Middle frontal gyrus (tissue), 1 donor: ENCODE measurements at regions not wholly inside any gene's neighbourhood (a gene's known extent, or its start where the extent isn't known, plus 50 kb on each side); places are given as distances from the start of the nearest gene placed in this dataset.

Source experiments
- DNase-seq: peaks from one replicate; pipeline ENCODE4 v3.0.0-alpha.2; 2015; ENCODE audit warnings: low spot score; ENCODE audit errors: extremely low spot score

- peak; percentile 44 for DNase-seq
Measured at GRCh38 chr22:48223488-48224190, 1461.2 kb downstream of the TBC1D22A start.

DNA sequence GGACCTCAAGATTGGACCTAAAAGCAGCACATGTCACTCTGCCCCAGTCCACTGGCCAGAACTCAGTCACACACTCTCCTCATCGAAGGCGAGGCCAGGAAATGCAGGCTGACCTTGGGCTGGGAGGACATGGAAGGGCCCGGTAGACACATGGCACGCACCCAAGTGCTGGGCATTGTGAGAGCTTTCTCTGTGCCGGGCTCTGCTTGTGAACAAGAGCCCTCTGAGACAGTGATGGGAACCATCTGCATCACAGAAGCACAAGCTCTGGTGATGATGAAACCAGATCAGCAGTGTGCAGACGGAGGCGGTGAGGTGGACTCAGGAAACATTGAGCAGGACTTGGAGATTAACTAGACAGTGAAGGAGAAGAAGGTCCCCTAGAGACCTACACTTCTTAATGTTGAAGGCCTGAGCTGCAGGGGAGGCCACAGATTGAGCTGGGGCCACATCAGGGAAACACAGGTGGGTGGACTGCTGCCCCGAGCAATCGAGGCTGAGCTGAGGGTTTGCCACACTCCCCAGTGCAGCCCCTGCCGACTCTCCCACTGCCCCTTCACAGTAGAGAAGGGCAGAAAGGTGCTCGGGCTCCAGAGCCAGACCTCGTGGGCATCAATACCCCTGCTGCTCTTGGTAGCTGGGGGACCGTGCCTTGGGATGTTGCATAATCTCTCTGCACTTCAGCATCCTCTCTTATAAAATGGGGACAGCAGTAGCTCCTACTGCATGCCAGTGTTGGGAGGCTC lies 1460.5 kb downstream of the TBC1D22A start:
- DNase-seq: no peak

GRCh38 chr22:48218889-48219420 lies 1456.5 kb downstream of the TBC1D22A start:
- DNase-seq: no peak

- no peak for DNase-seq
Measured at GRCh38 chr22:48217596-48217995, 1455.1 kb downstream of the TBC1D22A start.

GRCh38 chr22:48212727-48213126 lies 1450.3 kb downstream of the TBC1D22A start:
- no peak for DNase-seq

DNA sequence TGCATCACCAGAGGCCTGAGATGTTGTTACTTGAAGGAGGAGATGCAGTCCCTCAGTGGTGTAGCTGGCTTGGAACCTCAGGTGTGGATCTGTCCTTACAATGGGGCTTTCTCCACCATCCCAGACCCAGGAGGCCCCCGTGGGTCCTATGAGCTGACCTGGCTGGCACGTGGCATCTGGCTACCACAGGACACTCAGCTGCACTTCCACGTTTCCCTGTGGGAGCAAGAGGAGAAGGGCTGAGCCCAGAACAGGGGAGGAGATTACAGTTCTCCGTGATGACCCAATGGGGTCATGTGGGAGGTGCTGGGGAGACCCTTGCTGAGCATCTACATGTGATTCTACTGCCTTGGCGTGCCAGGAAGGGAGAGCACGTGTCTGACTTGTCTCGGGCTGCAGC lies 1448.4 kb downstream of the TBC1D22A start:
- no peak for DNase-seq

DNA sequence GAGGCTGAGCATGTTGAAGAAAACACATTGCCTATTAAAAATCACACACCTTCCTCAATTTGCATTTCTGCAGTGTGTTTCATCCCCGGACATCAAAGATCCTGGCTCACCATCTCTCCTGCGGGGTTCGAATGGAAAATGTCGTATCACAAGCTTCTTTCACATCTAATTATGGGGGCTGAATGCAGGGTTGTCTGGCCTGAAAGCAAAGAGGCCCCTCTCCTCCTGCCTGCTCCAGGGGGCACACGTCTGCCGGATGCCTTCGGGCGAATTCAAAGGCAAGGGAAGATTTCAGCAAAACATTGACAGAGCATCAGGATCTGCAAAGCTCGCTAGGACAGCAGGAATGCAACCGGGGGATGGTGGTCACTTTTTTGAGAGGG lies 1447.7 kb downstream of the TBC1D22A start:
- DNase-seq: no peak

GRCh38 chr22:48209473-48210197 lies 1447.2 kb downstream of the TBC1D22A start:
- DNase-seq: no peak

GRCh38 chr22:48208894-48209293 lies 1446.4 kb downstream of the TBC1D22A start:
- DNase-seq: no peak

- no peak for DNase-seq
Measured at GRCh38 chr22:48207919-48208535, 1445.6 kb downstream of the TBC1D22A start.

DNA sequence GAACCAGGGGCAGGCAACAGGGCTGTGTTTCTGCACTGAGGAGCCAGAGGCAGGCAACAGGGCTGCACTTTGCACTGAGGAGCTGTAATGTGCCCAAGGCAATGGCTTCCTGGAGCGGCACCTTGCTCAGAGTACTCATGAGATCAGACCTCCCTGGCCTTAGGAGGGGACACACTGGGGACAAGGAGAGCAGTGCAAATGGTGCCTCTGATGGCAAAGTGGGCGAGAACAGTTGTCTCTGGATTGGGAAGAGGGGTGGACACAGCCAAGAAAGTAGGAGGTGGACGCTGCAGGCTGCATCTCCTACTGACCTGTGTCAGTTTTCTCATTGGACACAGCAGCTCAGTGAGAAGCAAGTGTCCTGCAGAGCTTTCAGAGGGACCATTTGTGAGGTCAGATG lies 1443.3 kb downstream of the TBC1D22A start:
- no peak for DNase-seq

GRCh38 chr22:48205161-48205560 lies 1442.7 kb downstream of the TBC1D22A start:
- no peak for DNase-seq

GRCh38 chr22:48204296-48204695 lies 1441.8 kb downstream of the TBC1D22A start:
- no peak for DNase-seq

DNA sequence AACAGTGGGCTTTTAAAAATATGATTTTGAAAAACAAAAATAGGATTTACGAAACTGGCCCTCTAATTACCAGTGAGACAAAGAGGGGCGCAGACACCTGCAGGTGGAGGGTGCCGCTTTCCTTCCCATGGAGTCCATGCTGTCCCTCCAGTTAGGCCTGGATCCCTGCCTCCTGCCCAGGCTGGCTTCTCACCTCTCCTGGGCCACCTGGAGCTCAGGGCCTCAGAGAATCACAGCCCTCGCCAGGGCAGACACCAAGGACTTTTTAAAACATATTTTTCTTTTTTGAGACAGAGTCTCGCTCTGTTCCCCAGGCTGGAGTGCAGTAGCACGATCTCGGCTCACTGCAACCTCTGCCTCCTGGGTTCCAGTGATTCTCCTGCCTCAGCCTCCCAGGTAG lies 1437.2 kb downstream of the TBC1D22A start:
- no peak for DNase-seq

GRCh38 chr22:48198489-48199459 lies 1436.3 kb downstream of the TBC1D22A start:
- DNase-seq: no peak

DNA sequence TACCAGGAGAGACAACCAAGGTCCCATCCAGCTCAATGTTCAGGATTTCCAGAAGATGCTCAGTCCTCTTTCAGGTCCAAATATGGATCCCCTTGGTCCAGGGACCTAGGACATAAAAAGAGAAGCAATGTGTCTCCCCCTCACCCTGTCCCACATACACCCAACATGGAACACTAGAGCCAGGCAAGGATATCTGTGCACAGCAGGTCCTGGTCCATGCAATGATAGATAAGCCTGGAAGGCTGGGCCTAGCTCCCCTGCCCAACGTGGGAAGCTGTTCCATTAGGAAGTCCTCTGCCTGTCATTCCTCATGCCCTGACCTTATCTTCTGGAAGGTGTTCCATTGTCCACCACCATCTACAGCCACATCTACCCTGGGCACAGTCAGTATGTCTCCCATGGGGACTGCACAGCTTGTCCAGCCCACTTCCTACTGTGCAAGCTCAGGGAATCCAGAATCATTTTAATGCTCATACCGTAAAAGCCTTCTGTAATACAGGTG lies 1434.8 kb downstream of the TBC1D22A start:
- DNase-seq: no peak

DNA sequence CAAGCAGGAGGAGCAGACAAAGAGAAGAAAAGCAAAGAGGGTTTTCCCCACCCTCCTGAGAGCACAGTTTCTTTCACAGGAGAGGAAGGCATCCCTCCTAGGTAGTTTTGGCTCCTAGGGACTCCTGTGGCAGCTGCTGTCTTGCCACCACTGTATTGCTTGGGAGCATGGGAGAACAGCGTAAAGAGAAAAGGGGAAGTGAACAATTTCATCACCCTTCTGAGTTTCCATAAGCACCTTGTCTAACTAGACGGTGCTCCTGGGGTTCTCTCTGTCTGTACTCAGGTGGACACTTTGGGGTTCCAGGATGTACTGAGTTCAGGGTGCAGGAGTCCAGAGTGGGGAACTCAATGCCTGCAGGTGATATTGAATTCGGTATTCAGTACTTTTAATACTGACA lies 1430.5 kb downstream of the TBC1D22A start:
- no peak for DNase-seq

- DNase-seq: no peak
Measured at GRCh38 chr22:48192071-48192470, 1429.6 kb downstream of the TBC1D22A start.

DNA sequence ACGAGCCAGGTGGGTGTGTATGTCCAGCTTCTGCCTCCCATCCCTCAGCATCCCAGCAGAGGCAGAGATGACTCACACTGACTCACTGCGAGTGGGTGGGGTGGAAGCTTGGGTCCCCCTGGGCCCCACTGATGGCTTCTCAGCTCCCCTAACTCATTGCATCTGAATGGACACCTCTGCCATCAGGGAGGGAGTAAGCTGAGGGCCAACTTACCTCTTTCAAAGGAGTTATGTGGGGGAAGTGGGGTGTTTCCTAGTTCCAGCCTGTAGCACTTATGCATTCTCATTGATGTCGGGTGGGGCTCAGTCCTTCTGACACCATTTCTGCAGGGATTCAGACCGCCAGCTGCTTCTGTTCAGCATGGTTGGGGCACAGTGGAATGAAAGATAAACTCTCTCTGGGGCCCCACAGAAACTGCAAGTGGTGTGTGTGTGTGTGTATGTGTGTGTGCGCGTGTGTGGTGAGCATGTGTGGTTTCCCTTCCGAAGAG lies 1425.8 kb downstream of the TBC1D22A start:
- no peak for DNase-seq

GRCh38 chr22:48187356-48187755 lies 1424.9 kb downstream of the TBC1D22A start:
- DNase-seq: no peak
